CD4-positive, alpha-beta T cell treated with Interleukin-4 for 4 hours (primary cell): ENCODE measurements at regions not wholly inside any gene's neighbourhood (a gene's known extent, or its start where the extent isn't known, plus 50 kb on each side); places are given as distances from the start of the nearest gene placed in this dataset.

ENCODE experiments used
- DNase-seq: peaks from one replicate; pipeline ENCODE4 v3.0.0-alpha.2; 2020

DNA sequence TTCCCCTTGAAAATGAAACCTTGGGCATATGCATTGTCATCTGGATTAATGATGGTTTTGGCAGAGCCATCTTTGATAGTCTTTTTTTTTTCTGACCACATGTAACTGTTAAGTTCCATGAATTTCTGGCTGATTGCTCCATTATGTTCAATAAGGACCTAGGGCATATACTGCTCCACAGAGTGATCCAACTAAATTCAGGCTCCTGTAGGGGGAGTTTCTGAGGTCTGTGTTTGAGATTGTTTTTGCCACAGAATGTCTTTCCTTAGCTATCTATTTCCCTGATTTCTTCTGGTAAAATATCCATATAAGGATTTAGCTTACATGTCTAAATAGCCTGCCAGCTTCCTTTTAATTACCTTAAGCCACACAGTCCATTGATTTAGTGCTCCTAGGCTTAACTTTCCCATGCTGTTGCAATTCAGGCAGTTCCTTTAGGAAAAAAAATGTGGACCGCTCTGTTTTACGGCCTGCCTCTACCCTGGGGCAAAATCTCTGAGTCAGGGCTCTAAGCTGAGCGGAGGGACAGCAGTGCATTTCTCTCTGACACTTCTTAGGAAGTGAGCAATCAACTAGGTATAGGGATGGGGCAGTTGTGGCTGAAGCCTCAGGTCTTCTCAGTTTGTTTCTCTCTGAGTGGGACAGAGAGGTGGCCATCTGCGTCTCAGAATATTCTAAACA lies 796.2 kb downstream of the NR2F2 start:
- no peak for DNase-seq

DNA sequence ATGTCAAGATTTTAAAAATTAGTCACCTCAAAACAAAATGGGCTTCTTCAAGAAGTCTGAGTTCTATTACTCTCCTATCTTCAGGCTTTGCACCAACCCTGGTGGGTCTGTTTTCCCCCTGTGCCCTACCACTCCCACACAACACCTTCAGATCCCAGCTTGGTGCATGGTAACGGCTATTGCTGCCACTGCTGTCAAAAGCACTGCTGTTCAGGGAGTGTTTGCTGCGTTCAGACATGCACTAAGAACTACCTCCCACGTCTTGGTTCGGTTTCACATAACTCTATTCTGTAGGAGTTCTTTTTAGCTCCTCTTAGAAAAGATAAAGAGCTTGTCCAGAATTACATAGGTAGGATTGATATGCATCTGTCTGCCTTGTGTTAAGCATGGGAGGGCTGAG lies 799.2 kb downstream of the NR2F2 start:
- DNase-seq: no peak

DNA sequence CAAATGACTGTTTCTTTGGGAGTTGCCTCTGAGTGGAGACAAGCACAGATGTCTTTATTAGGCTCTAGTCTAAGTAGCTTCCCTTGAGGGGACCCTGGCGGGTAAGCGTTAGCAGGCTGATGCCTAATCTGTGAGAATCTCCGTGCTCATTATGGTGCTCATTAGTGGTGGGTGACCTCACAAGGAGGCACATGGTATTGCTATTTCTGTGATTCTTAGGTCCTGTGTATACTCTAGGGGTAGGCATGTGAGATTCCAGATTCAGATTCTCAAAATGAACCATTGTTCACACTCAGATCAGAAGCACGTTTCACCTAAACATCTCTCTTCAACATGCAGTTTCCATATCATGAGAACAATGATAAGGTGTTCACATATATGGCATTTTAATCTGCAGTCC lies 809.7 kb downstream of the NR2F2 start:
- no peak for DNase-seq

DNA sequence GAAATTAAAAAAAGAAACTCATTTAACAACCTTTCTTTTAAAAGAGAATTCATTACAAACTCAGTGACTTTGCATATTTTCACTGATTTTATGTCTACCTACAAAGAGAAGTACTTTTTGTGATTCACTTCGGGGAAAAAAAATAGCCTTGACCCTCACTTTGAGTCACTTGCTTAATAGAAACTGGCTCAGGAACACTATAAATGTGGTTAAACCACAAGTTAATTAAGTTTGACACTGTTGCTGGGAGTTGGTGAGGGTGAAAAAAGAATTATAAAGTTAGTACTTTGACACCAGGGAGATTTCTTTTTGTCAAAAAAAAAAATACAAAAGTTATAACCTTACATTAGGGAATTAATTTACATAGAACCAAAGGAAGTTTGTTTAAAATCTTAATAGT lies 810.9 kb downstream of the NR2F2 start:
- no peak for DNase-seq

DNA sequence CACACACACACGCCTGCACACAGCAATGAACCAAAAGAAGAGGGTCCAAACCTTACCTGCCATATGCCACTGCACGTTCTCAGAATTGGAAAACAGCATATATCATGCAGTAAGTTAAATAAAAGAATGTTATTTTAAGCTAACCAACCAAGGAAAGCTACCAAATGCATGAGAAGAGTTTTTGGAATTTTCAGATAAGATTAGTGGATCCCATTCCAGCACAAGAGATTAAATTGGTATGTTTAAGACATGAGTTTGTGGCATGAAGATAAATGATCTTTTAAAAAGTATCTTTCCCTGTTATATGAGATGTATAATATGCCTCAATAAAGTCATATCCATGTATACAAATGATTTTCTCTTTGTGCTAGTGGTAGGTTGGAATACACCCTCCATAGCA lies 811.4 kb downstream of the NR2F2 start:
- no peak for DNase-seq

DNA sequence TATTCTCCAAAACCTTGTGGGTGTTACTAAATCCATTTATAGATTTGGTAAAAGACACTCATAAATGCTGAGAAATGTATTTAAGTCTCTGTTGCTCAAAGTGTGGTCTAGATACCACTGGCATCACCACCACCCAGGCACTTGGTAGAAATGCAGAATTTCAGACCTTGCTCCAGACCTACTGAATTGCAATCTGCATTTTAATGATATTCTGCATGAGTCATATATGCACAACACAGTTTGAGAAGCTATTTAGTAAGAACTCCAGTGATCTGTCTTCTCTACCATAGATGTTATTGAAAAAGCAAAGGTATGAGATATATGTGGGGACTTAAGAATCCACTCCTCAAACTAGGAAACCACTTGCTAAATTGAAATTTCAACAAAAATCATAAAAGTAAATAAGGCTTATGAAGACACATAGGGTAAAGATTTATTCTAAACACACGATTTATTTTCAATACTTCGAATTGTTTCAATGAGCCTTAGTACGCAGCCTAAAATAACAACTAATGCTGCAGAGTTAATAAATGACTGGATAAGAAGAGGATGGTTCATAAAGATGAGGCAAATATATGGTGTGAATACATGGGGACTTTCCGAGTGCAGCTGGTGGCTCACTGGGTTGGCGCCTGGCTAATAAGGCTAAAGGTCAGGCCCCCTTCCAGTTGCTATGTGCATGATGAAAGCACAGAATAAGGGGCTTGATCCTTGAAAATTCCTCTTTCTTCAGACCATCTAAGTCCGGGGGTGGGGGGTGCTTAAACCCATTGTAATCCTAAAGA lies 813.3 kb downstream of the NR2F2 start:
- DNase-seq: no peak

DNA sequence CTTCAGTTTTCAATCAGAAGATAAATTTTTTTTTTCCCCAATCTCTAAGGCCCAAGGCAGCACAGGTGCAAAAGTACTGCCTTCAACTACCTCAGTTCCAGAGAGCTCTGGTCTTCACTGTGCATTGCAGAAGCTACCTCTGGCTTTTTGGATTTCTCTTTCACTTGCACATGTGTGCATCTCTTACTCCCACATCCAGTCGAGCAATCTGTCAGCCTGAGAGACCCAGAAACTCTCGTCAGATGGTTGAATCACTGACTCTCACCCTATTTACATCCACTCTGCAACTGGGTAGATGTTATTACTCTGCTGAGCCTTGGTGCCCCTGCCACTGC lies 813.8 kb downstream of the NR2F2 start:
- no peak for DNase-seq

DNA sequence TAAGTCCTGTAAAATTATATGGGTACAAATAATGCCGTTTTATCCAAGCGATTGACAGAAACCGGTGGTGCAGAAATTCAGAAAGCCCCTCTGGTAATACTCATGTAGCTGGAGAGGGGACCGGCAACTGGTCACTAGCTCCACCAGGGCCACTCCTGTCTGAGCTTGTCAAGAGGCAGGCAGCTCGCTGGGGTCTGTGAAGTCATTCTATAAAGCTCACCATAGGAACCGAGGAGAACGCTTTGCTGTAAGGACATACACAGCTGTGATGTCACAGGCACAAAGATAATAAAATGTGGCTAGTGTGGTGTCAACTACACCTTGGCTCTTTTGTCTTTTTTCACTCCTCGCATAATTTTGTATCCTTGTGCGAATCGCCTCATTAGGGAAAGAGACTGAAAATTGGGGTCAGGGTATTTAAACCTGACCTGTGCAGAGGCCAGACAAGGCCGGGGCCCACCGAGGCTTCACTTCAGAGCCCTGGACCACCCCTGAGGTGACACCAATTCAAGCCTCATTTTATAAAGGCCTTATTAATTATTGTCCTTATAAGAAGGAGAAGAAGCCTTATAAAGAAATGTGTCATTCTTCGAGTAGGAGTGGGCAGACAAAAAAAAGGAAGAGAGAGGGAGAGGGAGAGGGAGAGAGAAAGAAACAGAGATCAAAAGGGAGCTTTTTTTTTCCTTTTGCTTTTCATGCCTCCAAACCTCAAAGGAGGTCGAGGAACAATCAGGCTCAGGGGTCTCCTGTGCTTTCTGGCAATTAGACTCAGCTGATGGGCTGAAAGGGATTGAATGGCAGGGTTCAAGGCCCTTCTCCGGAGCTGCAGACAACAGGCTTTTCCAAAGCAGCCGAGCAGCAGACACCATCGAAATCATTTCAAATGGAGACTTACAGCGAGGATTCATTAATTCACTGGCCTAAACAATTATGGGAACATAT lies 813.3 kb upstream of the ARRDC4 start:
- DNase-seq: no peak

DNA sequence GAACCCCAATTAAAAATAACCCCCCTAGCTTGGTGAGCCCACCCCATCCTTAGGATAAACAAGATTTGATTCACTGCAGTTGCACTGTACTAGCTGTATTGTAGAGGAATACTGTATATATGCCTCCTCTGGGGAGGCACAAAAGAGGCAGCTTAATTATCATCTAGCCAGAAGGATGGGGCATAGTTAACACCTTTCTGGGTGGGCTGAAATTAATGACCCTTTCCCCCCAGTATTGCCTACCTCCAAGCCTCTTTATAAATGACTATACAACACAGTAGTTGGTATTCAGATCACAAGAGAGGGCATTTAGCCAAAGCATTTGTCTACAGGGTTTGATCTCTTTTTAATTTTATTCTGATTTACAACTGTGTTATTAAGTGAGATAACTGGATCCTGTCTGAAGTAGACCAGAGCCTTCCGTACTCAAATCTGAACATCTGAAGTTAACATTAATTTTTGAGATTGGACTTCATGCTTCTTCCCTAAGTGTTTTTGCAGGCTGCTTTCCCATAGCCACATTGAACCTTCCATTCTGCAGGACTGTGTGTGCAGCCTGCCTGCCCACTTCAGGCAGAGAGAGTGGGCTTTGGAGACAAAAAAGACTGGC lies 807.0 kb upstream of the ARRDC4 start:
- no peak for DNase-seq

DNA sequence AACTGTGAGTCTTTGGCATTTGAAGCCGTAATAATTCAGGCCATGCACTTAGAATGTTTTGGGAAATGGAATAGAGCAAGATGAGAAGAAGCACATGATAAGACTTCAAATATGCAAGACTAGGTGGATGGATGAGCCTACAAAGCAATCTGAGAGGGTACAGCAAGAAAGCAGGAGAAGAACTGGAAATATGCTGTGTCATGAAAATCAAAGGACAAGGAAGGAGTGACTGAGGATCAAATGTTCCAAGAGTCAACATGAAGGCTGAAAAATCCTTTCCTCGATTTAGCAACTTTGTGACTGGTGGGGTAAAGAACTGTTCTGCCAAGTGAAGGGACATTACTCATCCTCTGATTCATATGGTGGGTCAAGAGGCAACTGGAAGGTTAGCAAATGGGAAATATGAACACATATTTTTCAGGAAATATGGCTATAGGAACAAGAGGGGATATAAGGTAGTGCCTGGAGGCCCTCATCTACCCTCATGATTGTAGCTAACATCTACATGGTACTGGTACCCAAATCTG lies 803.7 kb upstream of the ARRDC4 start:
- no peak for DNase-seq

DNA sequence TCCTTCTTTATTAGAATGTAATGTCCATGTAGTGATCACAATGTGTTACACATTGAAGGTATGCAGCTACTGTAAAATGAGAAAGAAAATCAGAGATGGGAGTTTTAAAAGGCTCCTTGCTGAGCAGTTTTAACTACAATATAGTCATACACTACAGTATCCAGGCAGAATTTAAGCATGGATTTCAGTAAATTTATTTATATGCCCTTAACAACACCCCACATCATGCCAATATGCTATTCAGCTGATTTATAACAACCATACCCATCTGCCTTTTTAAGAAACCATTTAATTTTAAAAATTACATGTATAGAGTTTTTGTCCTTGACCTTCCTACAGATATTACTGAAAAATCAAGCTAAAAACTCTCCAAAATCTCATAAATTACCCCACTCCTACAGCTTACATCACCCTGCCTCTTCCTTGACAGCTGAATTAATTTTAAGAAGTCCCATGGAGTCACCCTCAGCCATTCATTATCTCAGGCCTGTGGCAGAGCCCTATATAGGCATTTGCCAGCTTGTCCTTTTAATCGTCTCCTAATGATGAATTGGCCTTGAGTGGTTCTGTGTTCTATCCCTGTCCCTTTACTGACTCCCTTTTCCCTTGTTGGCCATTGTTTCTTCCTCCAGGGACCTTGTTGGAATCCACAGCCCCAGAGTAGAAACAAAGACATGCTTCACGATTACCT lies 797.6 kb upstream of the ARRDC4 start:
- no peak for DNase-seq

DNA sequence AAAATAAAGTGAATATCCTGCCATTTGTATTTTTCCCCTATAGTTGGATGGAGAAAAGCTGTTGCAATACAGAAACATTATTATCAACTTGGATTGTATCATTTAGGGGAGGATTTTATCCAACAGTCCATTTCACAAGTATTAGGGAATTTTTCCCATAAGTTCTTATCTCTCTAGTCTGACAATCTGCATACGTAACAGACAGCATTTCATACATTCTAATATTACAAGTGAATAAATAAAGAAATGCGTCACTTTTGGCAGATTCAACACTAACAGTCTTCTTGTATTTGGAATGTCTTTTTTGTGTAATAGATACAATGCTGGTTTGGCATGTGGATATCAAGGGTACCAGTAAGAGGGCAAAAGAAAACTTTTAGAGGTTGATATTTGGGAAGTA lies 795.3 kb upstream of the ARRDC4 start:
- no peak for DNase-seq

DNA sequence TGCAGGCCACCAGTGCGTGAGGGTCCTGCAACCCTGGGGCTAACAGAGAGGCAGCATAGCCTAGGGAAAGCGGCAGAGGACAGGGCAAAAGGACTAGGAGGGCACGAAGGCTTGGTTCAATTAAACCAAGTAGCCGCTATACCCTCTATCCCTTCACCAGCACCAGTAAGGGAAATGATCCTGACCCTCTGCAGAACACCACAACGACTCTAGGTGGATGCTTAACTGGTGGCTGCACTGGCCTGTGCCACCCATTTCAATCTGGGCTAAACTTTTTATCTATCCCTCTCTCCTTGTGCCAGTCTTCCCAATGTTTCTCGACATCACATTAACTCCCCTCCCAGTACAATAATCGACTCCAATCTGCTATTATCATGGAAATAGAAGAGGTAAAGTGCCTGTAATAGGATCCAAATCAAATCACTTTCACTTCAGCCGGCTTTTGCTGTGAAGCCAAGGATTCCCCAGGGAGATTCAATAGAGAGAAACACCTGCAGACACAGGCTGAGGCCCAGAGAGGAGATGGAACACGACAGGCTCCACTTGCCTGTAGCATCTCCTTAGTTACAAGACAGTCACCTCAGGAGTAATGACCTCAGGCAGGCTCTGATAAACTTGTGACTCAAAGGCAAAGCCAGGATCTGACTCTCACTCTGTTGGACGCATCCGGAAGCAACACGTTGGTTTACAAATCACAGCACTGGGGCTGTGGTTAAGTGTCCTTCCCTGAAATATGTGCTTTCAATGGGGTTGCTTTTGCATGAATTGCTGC lies 791.6 kb upstream of the ARRDC4 start:
- no peak for DNase-seq

DNA sequence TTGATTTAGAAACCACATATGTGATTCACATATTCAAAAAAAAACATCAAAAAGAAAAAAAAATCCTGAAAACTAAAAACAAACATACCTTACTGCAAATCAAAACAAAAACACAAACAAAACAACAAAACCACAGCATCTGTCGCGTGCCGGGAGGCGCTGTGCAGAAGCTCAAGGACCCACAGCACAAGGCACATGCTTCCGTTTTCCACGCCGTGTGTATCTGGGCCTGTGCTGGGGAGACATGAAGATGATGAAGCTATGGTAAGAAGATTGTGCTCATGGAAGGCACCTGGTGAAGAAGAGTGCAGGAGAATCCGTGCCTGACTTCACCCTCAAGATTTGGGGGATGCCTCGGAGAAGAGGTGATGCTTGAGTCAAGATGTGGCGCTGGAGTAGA lies 788.9 kb upstream of the ARRDC4 start:
- no peak for DNase-seq

DNA sequence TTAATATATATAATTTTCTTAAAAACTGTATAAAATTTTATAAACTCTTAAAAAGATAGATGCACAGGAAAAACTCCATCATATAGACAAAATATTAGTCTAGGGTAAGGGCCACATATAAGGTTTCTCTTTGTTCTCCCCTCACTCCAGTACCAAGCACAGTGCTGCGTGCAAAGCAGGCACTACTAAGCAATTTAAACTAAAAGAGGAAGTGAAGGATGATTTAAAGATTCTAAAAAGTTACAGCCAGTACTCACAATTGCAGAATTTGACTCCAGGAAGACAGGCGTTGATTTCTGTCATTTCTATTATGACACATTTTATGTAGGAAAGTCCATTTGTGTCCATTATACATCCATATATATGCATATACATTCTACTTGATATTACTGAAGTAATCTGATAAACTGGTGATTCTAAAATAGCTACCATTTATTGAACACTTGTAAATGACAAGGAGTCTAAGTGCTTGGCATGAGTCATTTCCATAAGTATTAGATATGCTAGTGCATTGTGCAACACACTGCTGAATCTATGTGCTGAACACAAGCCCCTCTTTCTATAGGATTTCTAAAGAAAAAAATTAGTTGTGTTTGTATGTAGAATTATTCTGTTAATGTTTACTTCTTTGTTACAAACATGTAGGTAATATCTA lies 785.5 kb upstream of the ARRDC4 start:
- no peak for DNase-seq

DNA sequence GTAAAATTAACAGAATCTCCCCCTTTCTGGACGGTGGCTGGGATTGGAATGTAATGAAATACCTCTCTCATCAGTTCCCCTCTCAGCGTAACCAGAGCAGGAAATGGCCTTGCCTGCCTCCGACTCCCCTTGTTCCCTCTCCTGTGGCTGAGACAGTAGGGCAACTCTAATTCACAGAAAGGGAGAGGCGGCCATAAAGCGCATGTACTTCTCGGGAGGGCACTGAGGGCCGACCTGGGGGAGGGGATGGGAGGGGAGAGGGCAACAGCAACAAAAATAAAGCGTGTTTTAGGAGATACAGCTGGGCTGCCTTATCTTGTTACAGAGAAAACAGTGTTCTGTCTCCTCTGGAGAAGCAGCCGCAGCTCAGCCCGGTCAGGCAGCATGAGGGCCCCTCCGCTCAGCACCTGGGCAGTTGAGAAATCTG lies 783.3 kb upstream of the ARRDC4 start:
- no peak for DNase-seq

DNA sequence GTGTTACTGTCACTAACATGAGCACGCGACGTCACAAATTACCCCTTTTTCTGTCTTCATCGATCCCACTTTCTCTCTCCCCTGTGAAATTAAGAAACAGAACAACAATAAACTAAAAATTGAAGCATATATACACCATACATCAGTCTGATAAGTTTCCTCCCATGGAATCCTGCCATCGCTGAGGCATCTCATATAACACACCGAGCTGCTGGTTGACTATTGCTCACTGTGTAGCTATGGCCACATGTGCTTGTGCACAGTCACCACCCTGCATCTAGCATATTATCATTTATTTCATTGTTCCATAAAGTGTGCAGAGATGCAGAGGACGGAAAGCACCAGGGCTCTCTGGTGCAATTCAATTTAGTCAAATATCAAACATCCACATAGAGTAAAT lies 777.9 kb upstream of the ARRDC4 start:
- no peak for DNase-seq

DNA sequence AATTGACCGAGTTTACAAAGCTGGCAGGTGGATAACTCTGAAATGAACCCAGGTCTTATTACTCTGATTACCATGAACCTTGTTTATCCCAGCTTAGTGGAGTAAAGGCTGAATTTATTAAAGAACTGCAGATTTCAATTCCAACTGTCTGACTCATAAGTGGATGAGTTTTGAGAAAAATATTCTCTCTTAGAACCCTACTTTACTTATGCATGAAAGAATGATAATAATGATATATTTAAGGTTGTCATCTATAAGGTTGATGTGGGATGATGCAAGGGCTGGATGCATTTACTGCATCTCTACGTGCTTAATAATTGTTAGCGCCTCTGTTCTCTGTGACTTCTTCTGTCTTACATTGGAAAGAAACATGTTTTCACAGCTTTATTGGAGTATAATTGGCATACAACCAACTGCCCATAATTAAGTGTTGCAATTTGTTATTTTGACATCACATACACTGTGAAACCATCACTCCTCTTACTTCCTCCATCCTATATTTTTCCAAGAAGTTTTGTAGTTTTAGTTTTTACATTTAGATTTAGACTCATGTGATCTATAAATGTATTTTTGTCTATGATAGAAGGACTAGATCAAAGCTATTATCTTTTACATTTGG lies 771.2 kb upstream of the ARRDC4 start:
- no peak for DNase-seq

DNA sequence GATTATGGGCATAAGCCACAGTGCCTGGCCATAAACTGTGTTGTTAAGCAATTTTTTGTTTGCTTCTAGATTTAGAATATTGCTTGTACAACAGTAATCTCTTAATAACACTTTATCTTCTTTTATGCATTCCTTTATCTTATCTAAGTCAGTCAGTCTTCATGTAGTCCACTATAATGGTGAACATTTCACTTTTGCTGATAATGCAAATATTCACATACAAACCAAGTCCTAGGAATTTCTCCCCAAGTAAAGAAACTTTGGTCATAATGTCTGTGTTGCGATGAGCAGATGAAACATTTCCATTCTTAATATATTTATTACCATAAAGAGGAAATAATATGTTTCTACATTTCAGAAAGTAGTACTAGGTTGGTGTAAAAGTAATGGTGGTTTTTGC lies 765.8 kb upstream of the ARRDC4 start:
- no peak for DNase-seq
